ENCODE measurements at regions not wholly inside any gene's neighbourhood (a gene's known extent, or its start where the extent isn't known, plus 50 kb on each side); places are given as distances from the start of the nearest gene placed in this dataset.

GRCh38 chrX:118271775-118272174, 74.1 kb upstream of the WDR44 start:
- BruUV-seq (replicated peaks) = no TSS peak
- no peak overlapping the region for H3K9ac ChIP-seq (ENCODE audit: insufficient read depth in 1 of 2, low read depth in 2 of 2, low read length in 2 of 2)
- intact Hi-C loops (cut with micrococcal nuclease) (no loop called here), in situ Hi-C loops (cut with MboI) (no loop called here)
- no peaks in the 10 kb centered on the region for H3K9me3 ChIP-seq (replicated peaks; ENCODE audit: control insufficient read depth, insufficient read depth, low read depth, low read length)
- WGBS (ENCODE audit: insufficient coverage, low coverage, missing lambda C conversion rate) = 2% methylated on average over 3 of the region's 3 CpGs
- no peaks in the 10 kb centered on the region for H3K36me3 ChIP-seq (ENCODE audit: control insufficient read depth, insufficient read depth, low read length)
- no peaks in the 10 kb centered on the region; the same call in 2 of the 3 replicates for H3K79me2 ChIP-seq (ENCODE audit: control insufficient read depth, insufficient read depth, low read length)
- H3K9me1 ChIP-seq (ENCODE audit: control insufficient read depth, insufficient read depth, low read length) = no peaks in the 10 kb centered on the region
- no peak overlapping the region for H3K4me3 ChIP-seq
- H4K20me1 ChIP-seq (replicated peaks; ENCODE audit: control insufficient read depth, insufficient read depth, low read length) = no peaks in the 10 kb centered on the region
- peak; percentile 72 for ATAC-seq
- peak overlapping the region; percentile 53; the same call in 1 of the 3 replicates for H3K27ac ChIP-seq (ENCODE audit: extremely low read depth, low read depth, low read length)
- FAIRE-seq = peak; percentile 29
- DNase-seq (ENCODE audit: extremely low read depth in 1 of 4, low spot score in 3 of 4) = peak in 2 of 4 experiments; percentile 13 to 23
- H3K27me3 ChIP-seq (ENCODE audit: control insufficient read depth in 2 of 2, insufficient read depth in 2 of 2, low read length in 2 of 2) = no peaks in the 10 kb centered on the region; a peak in 1 of 5 replicates
- 0 out of 2 replicates have a peak overlapping the region, but pooled peaks have one; percentile 41 for H2AFZ ChIP-seq (ENCODE audit: low read depth, low read length)
- H3K4me1 ChIP-seq (replicated peaks in 1 of 2; ENCODE audit: control insufficient read depth in 2 of 2, insufficient read depth in 2 of 2, low read length in 2 of 2) = no peaks in the 10 kb centered on the region; a peak in 1 of 5 replicates
- peak overlapping the region; percentile 18; the same call in 1 of the 2 replicates for H3K4me2 ChIP-seq (ENCODE audit: insufficient read depth, low read length)
- ChIA-PET POLR2A (no interaction called here), CTCF (ENCODE audit: low intra/inter-chr PET ratio) (no interaction called here)
- TF ChIP-seq FOXM1 (IDR thresholded peaks at IDR 0.05; ENCODE audit: low read depth) (peak; percentile 57), FOXM1 (CRISPR knock-in tag; IDR thresholded peaks at IDR 0.05; ENCODE audit: low read depth) (no peak), RREB1 (CRISPR knock-in tag; IDR thresholded peaks at IDR 0.05) (no peak), MEIS2 (IDR thresholded peaks at IDR 0.05; ENCODE audit: partially characterized antibody) (peak; percentile 39), DPF2 (IDR thresholded peaks at IDR 0.05) (peak; percentile 49), BRD4 (IDR thresholded peaks at IDR 0.05) (no peak), CBFA2T3 (IDR thresholded peaks at IDR 0.05) (peak; percentile 78), ELF2 (CRISPR knock-in tag; IDR thresholded peaks at IDR 0.05) (no peak), HES1 (IDR thresholded peaks at IDR 0.05; ENCODE audit: low read depth) (0 out of 2 replicates have a peak, but pooled peaks have one; percentile 23), ZNF696 (CRISPR knock-in tag; conservative IDR thresholded peaks at IDR 0.05) (no peak), PBX2 (CRISPR knock-in tag; IDR thresholded peaks at IDR 0.05; ENCODE audit: low read depth) (no peak), PBX2 (tag; conservative IDR thresholded peaks at IDR 0.05; ENCODE audit: low read depth) (peak; percentile 35; the same call in 1 of the 2 replicates), SUPT5H (IDR thresholded peaks at IDR 0.05) (no peak), PML (IDR thresholded peaks at IDR 0.05; ENCODE audit: low read length) (0 out of 2 replicates have a peak, but pooled peaks have one; percentile 66)
